HG02610 (cell line): ENCODE measurements at regions not wholly inside any gene's neighbourhood (a gene's known extent, or its start where the extent isn't known, plus 50 kb on each side); places are given as distances from the start of the nearest gene placed in this dataset.
A peak's percentile ranks its signal among the peaks of the same experiment; 100 is the strongest.

ENCODE experiments used
- ATAC-seq: cut with Tn5 transposase; IDR thresholded peaks from one replicate; pipeline ENCODE4 v1.9.1; 2021; ENCODE audit warnings: mild to moderate bottlenecking, moderate library complexity; ENCODE audit not compliant: unreplicated experiment

DNA sequence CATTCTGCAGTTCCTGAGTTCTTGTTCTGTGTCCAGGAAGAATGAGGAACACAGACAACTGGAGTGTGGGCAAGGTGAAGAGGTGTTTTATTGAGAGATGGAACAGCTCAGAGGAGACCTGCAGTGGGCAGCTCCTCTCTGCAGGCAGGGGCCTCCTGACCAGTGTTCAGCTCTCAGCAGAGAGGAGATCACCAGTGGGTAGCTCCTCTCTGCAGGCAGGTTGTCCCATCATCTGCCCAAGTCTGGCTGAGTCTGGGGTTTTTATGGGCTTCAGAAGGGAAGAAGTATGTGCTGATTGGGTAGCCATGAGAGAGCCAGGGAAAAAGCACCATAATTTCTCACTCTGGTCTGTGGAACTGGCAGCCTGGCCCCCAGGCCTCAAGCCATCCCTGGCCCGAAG, 56.0 kb upstream of the RASGEF1B start:
- ATAC-seq, result no peak

DNA sequence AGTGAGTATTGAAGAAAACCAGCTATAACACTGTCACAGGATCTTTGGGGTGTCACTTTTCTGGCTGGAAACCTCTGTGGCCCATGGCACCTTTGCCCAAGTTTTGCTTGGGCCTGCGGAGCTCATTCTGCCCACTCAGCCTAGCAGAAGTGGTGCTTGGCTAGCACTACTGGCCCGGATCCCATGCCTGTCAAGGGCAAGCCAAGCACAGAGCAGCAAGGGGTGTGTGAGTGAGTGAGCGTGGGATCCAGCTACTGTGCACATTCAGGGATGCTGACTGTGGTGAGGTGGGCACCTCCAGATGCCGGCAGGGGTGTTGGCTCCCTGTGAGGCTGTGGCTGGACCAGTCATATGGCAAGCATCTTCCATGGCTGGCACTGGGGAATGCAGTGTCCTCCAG, 55.4 kb upstream of the RASGEF1B start:
- ATAC-seq, result no peak

DNA sequence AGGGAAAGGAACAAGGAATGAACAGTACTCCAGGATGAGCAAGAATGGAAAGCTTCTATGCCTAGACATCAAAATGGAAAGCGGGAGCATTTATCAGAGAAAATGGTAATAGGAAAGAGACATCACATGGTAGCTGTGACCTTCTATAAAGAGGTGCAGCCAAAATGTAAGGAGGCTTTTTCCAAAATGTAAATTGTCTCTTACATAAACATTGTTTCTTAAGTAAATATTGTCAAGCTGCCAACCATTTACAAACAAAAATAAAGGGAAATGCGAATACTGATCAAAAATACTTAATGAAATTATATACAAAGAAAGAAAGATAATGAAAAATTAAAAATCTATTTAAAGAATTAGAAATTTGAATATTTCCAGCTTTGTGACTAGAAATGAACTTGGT, 55.0 kb upstream of the RASGEF1B start:
- ATAC-seq, result no peak

DNA sequence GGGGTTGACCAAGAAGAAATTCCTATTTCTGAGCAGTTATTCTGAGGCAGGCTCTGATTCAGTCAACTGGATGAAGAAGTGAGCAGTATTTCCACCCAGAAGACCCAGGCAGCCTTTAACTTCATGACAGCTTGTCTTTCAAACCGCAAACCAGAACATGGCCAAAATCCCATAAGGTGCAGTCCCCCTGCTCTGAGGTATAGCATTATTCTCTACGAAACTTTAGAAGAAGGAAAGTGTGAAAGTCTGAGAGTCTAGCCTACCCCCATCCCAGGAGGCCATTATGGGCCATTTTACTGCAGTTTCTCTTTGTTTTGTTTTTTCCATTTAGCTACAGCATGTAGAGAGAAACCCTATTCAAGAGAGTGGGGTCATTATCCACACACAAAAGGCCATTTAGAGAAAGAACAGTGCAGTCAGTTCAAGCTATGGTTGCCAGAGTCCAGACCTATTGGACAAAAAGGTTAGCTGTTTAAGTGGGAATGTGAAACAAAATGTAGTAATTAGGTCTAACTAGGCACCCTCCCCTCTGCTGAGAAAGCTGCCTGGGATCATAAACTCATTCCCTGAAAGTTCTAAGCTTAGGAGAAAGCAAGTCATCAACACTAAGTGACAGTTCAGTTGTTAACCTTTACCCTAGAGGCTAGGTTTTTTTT, 52.1 kb upstream of the RASGEF1B start:
- peak; percentile 54 for ATAC-seq

DNA sequence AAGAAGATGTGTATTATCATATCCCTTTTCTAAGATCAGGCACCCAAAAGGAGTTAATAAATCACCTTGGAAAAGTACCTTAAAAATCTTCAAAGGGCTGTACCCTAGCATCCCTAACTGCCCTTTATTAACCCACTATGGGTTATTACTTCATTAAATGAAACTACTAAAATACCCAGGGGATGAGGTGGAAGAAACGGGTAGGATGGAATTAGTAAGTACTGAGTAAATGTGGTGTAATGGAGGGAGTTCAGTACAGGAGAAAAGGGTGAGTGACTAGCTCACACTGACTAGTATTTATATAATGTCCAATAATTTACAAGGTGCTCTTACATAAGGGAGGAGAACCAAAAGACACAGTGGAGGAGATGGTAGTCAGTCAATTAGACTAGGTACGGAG, 51.0 kb upstream of the RASGEF1B start:
- no peak for ATAC-seq

GRCh38 chr4:81521708-81522107, 50.0 kb upstream of the RASGEF1B start:
- no peak for ATAC-seq
